Bronchial epithelial cell (primary cell): ENCODE measurements at regions not wholly inside any gene's neighbourhood (a gene's known extent, or its start where the extent isn't known, plus 50 kb on each side); places are given as distances from the start of the nearest gene placed in this dataset.
"Not testable (repeated sequence)": the region's sequence is repeated elsewhere in the genome, so short reads cannot be mapped to it uniquely, and the experiment has no call there.

Experiments used
- DNase-seq: peaks from one replicate; pipeline ENCODE4 v3.0.0-alpha.2; 2010; ENCODE audit warnings: low read depth
- FAIRE-seq: peaks from 2 replicates; lab custom pipeline; 2011; peaks lifted over from hg19 to GRCh38; lab: Jason Lieb, UNC
- H3K27me3 ChIP-seq: 2 replicates; pipeline ENCODE4 v1.5.1; 2011; ENCODE audit warnings: low read length; ENCODE audit not compliant: control insufficient read depth, insufficient read depth
- H3K36me3 ChIP-seq: 2 replicates; pipeline ENCODE4 v1.5.1; 2011; ENCODE audit warnings: low read length; ENCODE audit not compliant: control insufficient read depth, insufficient read depth
- H3K4me3 ChIP-seq: 2 replicates; pipeline ENCODE4 v1.5.1; 2011; ENCODE audit warnings: mild to moderate bottlenecking, low read depth, low read length, control low read depth
- TF ChIP-seq, protein P1 (sequence below): IDR thresholded peaks from 2 replicates; pipeline ENCODE4 v1.5.1; 2011; ENCODE audit warnings: mild to moderate bottlenecking, moderate library complexity, low read length, control low read depth, inconsistent platforms; ENCODE audit not compliant: insufficient read depth, severe bottlenecking

- DNase-seq = no peak
- H3K36me3 ChIP-seq = no peaks in the 10 kb centered on the region
- no peak for FAIRE-seq
- TF ChIP-seq, protein P1, sequence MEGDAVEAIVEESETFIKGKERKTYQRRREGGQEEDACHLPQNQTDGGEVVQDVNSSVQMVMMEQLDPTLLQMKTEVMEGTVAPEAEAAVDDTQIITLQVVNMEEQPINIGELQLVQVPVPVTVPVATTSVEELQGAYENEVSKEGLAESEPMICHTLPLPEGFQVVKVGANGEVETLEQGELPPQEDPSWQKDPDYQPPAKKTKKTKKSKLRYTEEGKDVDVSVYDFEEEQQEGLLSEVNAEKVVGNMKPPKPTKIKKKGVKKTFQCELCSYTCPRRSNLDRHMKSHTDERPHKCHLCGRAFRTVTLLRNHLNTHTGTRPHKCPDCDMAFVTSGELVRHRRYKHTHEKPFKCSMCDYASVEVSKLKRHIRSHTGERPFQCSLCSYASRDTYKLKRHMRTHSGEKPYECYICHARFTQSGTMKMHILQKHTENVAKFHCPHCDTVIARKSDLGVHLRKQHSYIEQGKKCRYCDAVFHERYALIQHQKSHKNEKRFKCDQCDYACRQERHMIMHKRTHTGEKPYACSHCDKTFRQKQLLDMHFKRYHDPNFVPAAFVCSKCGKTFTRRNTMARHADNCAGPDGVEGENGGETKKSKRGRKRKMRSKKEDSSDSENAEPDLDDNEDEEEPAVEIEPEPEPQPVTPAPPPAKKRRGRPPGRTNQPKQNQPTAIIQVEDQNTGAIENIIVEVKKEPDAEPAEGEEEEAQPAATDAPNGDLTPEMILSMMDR = no peak
- H3K4me3 ChIP-seq = no peak overlapping the region
- H3K27me3 ChIP-seq = no peaks in the 10 kb centered on the region
These were observed 191.1 kb upstream of the GLI2 start for GRCh38 chr2:120544522-120544921.

- not testable (repeated sequence) for H3K4me3 ChIP-seq, DNase-seq, FAIRE-seq
These were observed 190.7 kb upstream of the GLI2 start for GRCh38 chr2:120545007-120545406.

DNA sequence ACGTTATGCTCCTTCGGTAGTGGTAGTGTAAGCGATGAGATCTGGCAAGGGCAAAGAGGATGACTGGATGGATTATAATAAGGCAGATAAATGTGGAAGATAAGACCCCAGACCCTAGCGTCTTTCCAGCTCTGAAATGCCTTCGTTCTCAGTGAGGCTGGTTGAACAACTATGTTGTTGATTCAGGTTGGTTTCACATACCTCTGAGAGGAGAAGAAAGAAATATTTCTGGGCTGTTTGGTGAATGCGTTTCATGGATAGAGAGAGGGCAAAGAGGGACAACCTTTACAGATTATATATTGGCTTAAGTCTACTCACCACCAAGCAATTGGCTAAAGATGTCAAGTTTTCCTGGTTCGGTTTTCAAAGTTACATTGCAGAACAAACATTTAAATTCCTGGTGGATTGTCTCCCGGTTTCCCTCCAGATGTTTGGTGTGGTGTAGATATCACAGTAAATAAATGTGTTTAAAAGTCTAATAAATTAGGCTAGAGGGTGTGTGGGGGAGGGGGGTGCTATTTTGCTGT lies 190.1 kb upstream of the GLI2 start:
- Histone ChIP-seq H3K4me3 (no peak overlapping the region), H3K36me3 (no peaks in the 10 kb centered on the region), H3K27me3 (no peaks in the 10 kb centered on the region)
- FAIRE-seq (no peak), DNase-seq (no peak)
- TF ChIP-seq, protein P1 = no peak

More at GRCh38 chr2:120545007-120545406, 190.7 kb upstream of the GLI2 start:
- not testable (repeated sequence) for H3K27me3 ChIP-seq, H3K36me3 ChIP-seq

- TF ChIP-seq, protein P1 = no peak
- FAIRE-seq (no peak), DNase-seq (peak; percentile 88)
These were observed 189.4 kb upstream of the GLI2 start for GRCh38 chr2:120546048-120546864.

GRCh38 chr2:120546865-120547390 lies 188.7 kb upstream of the GLI2 start:
- DNase-seq = no peak
- Histone ChIP-seq H3K27me3 (no peaks in the 10 kb centered on the region), H3K4me3 (no peak overlapping the region), H3K36me3 (no peaks in the 10 kb centered on the region)
- FAIRE-seq = no peak
- TF ChIP-seq, protein P1 = no peak

More at GRCh38 chr2:120546048-120546864, 189.4 kb upstream of the GLI2 start:
- no peaks in the 10 kb centered on the region for H3K27me3 ChIP-seq
- no peaks in the 10 kb centered on the region for H3K36me3 ChIP-seq
- no peak overlapping the region for H3K4me3 ChIP-seq

DNA sequence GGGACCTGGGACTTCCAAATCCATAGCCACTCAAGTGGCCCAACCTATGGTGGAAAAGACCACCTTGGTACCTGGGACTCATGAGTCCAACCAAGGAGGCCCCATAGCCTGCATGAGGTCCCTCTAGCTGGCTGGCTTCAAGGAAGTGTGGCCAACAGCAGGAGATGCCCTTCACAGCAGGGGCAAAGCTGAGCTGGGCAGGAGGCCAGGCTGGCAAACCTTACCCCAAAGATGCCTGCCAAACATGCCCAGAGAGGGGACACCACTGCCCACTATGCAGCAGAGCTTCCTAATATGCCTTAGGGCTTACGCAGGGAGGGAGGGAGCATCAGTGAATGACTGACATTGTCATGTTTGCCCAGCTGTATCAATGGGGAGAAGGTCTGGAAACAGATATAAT lies 188.0 kb upstream of the GLI2 start:
- TF ChIP-seq, protein P1 = no peak
- DNase-seq = no peak
- Histone ChIP-seq H3K4me3 (no peak overlapping the region), H3K36me3 (no peaks in the 10 kb centered on the region), H3K27me3 (no peaks in the 10 kb centered on the region)
- FAIRE-seq = peak; percentile 32
